ENCODE measurements at regions not wholly inside any gene's neighbourhood (a gene's known extent, or its start where the extent isn't known, plus 50 kb on each side); places are given as distances from the start of the nearest gene placed in this dataset.

DNA sequence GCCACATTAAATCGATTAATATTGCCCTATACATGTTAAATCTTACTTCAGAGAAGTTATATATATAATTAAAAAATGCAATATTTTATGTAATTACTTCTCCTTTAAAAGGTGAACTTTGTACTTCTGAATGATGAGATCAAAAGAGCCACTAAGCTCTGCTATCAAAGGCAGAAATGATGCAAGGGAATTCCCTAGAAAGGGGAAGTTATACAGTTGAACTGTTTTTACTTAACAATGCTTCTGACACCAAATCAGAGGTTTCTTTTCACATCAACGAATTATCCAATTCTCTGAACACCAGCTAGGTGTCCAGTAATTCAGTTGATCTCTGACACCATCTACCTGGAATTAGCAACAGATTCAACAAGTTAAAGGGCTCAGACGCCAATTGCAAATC lies 319.9 kb upstream of the TSHZ2 start:
- H3K27me3 ChIP-seq (ENCODE audit: control insufficient read depth, insufficient read depth, low read length) = no peaks in the 10 kb centered on the region
- no peak overlapping the region for H2BK5ac ChIP-seq (ENCODE audit: low read depth, low read length, poor library complexity, severe bottlenecking)
- no TSS peak for BruUV-seq (replicated peaks)
- no peak overlapping the region for H3K4me3 ChIP-seq (ENCODE audit: insufficient read depth, low read depth, low read length)
- H3K27ac ChIP-seq (ENCODE audit: insufficient read depth, low read length) = no peak overlapping the region
- no peak overlapping the region for H4K5ac ChIP-seq (ENCODE audit: low read depth, low read length)
- H2BK15ac ChIP-seq (ENCODE audit: low read depth, low read length) = no peak overlapping the region
- in situ Hi-C loops (cut with MboI; ENCODE audit: low sequenced_read_pairs) = no loop called here
- no peak for TF ChIP-seq POLR2A (IDR thresholded peaks at IDR 0.05; ENCODE audit: low read depth, low read length)
- TF ChIP-seq CEBPB (IDR thresholded peaks at IDR 0.05; ENCODE audit: low read depth, low read length) = no peak
- no peak for TF ChIP-seq RFX5 (IDR thresholded peaks at IDR 0.05; ENCODE audit: low read depth, low read length)
- TF ChIP-seq MAZ (IDR thresholded peaks at IDR 0.05; ENCODE audit: borderline replicate concordance, low read depth, low read length) = no peak
- TF ChIP-seq MXI1 (IDR thresholded peaks at IDR 0.05; ENCODE audit: borderline replicate concordance, low read depth, low read length) = no peak
- TF ChIP-seq SMC3 (IDR thresholded peaks at IDR 0.05; ENCODE audit: low read depth, low read length) = no peak
- no peak for TF ChIP-seq NFE2L2 (IDR thresholded peaks at IDR 0.05; ENCODE audit: low read depth, low read length)
- no peak for TF ChIP-seq MAFK (IDR thresholded peaks at IDR 0.05; ENCODE audit: low read depth, low read length)
- TF ChIP-seq, protein P1, sequence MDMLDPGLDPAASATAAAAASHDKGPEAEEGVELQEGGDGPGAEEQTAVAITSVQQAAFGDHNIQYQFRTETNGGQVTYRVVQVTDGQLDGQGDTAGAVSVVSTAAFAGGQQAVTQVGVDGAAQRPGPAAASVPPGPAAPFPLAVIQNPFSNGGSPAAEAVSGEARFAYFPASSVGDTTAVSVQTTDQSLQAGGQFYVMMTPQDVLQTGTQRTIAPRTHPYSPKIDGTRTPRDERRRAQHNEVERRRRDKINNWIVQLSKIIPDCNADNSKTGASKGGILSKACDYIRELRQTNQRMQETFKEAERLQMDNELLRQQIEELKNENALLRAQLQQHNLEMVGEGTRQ (IDR thresholded peaks at IDR 0.05; ENCODE audit: low read depth, low read length) = no peak
- TF ChIP-seq, protein P2, sequence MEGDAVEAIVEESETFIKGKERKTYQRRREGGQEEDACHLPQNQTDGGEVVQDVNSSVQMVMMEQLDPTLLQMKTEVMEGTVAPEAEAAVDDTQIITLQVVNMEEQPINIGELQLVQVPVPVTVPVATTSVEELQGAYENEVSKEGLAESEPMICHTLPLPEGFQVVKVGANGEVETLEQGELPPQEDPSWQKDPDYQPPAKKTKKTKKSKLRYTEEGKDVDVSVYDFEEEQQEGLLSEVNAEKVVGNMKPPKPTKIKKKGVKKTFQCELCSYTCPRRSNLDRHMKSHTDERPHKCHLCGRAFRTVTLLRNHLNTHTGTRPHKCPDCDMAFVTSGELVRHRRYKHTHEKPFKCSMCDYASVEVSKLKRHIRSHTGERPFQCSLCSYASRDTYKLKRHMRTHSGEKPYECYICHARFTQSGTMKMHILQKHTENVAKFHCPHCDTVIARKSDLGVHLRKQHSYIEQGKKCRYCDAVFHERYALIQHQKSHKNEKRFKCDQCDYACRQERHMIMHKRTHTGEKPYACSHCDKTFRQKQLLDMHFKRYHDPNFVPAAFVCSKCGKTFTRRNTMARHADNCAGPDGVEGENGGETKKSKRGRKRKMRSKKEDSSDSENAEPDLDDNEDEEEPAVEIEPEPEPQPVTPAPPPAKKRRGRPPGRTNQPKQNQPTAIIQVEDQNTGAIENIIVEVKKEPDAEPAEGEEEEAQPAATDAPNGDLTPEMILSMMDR (conservative IDR thresholded peaks at IDR 0.05; ENCODE audit: low read depth, low read length) = no peak
- no peak for TF ChIP-seq FOS (IDR thresholded peaks at IDR 0.05; ENCODE audit: low read depth, low read length)
- TF ChIP-seq BHLHE40 (IDR thresholded peaks at IDR 0.05; ENCODE audit: low read depth, low read length) = no peak
- no peak overlapping the region for H2AK9ac ChIP-seq (replicated peaks; ENCODE audit: low read depth, low read length, poor library complexity)
- no peaks in the 10 kb centered on the region for H3K4me1 ChIP-seq (ENCODE audit: control insufficient read depth, insufficient read depth, low read length)
- DNase-seq (no peak), ATAC-seq (ENCODE audit: low read depth) (no peak)
- no peak overlapping the region for H4K91ac ChIP-seq (ENCODE audit: insufficient read depth, low read depth, low read length)
- H3K14ac ChIP-seq (replicated peaks; ENCODE audit: low read depth, low read length) = no peak overlapping the region
- H3K18ac ChIP-seq (ENCODE audit: low read depth, low read length) = no peak overlapping the region
- no peaks in the 10 kb centered on the region for H4K20me1 ChIP-seq (ENCODE audit: insufficient read depth, low read length)
- dilution Hi-C loops (cut with HindIII; ENCODE audit: low sequenced_read_pairs, unreplicated experiment) = no loop called here
- intact Hi-C loops (cut with micrococcal nuclease) = no loop called here
- H2BK20ac ChIP-seq (ENCODE audit: low read depth, low read length) = no peak overlapping the region
- H3K9me3 ChIP-seq (ENCODE audit: control insufficient read depth, insufficient read depth, low read length) = no peaks in the 10 kb centered on the region; the same call in 1 of the 2 replicates
- 14% methylated on average over 1 of the region's 3 CpGs; no CpG with 5 or more reads in 1 of the 2 experiments for WGBS, 2 experiments (ENCODE audit: extremely low coverage in 2 of 2, insufficient read length in 1 of 2)
- no peaks in the 10 kb centered on the region for H3K36me3 ChIP-seq (ENCODE audit: control insufficient read depth, insufficient read depth, low read length)
- H3K56ac ChIP-seq (ENCODE audit: extremely low read depth, insufficient read depth, low read length) = no peak overlapping the region
- H4K8ac ChIP-seq (ENCODE audit: low read depth in 2 of 2, low read length in 2 of 2) = no peak overlapping the region
- no peak overlapping the region for H3K4ac ChIP-seq (ENCODE audit: low read depth, low read length)
- no peak overlapping the region for H2AK5ac ChIP-seq (ENCODE audit: low read depth, low read length)
- no peak overlapping the region for H2AFZ ChIP-seq (replicated peaks; ENCODE audit: low read length, poor library complexity)
- ChIA-PET POLR2A (ENCODE audit: unreplicated experiment) (no interaction called here), CTCF (no interaction called here)
- H3K4me2 ChIP-seq (ENCODE audit: low read depth, low read length) = no peak overlapping the region
- H3K79me1 ChIP-seq (ENCODE audit: low read depth in 1 of 2, low read length in 2 of 2) = no peaks in the 10 kb centered on the region
- H3K9me1 ChIP-seq (ENCODE audit: insufficient read depth, low read length) = no peaks in the 10 kb centered on the region
- no peak overlapping the region for H3K23ac ChIP-seq (ENCODE audit: low read depth, low read length)
- no peak overlapping the region for H3K9ac ChIP-seq (ENCODE audit: low read depth, low read length)
- H2BK120ac ChIP-seq (ENCODE audit: low read depth, low read length) = no peak overlapping the region

Measured in IMR-90 (cell line).